Right lobe of liver (tissue), 6 donors: ENCODE measurements at regions not wholly inside any gene's neighbourhood (a gene's known extent, or its start where the extent isn't known, plus 50 kb on each side); places are given as distances from the start of the nearest gene placed in this dataset.

Experiments used
- ATAC-seq, 4 donors: fragments of 200-7000 bp; cut with Tn5 transposase; one replicate each; pipeline ENCODE4 v1.9.1; 2020; ENCODE audit warnings: mild to moderate bottlenecking in 4 of 4, moderate library complexity in 4 of 4
- DNase-seq, 3 donors: peaks; one replicate each; pipeline ENCODE4 v3.0.0-alpha.2; 2020
- H3K27ac ChIP-seq, 3 donors: fragments of 200-600 bp; one replicate each; pipeline ENCODE4 v1.8.0; 2022
- H3K27me3 ChIP-seq, 2 donors: fragments of 200-600 bp; one replicate each; pipeline ENCODE4 v1.8.0; 2022
- H3K36me3 ChIP-seq, 4 donors: fragments of 200-600 bp; sonication (generic) in 1 of 4; one replicate each; pipeline versions ENCODE4 v1.5.1 to v1.8.0; 2017 to 2022; ENCODE audit warnings: control low read depth in 1 of 4
- H3K4me1 ChIP-seq, 4 donors: fragments of 200-600 bp; sonication (generic) in 1 of 4; one replicate each; pipeline versions ENCODE4 v1.5.1 to v1.8.0; 2017 to 2022; ENCODE audit warnings: control low read depth in 1 of 4
- H3K4me3 ChIP-seq, 3 donors: fragments of 200-600 bp; one replicate each; pipeline ENCODE4 v1.8.0; 2022
- H3K9me3 ChIP-seq, 4 donors: fragments of 200-600 bp; sonication (generic) in 1 of 4; one replicate each; pipeline versions ENCODE4 v1.5.1 to v1.8.0; 2017 to 2022; ENCODE audit warnings: control low read depth in 1 of 4
- CTCF ChIP-seq, 4 donors: fragments of 200-600 bp in 3 of 4; fragments of 450-650 bp in 1 of 4; IDR thresholded peaks; one replicate each; pipeline versions ENCODE4 v1.5.1 to v1.8.0; 2016 to 2022; ENCODE audit warnings: antibody characterized with exemption in 4 of 4, mild to moderate bottlenecking in 2 of 4
- POLR2A ChIP-seq: fragments of 450-650 bp; IDR thresholded peaks from one replicate; pipeline ENCODE4 v1.6.1; 2017; ENCODE audit warnings: antibody characterized with exemption, mild to moderate bottlenecking
- WGBS: methylation state at CpG from one replicate; pipeline ENCODE4 v1.1.6; 2018; ENCODE audit warnings: low coverage, low lambda C conversion rate; ENCODE audit not compliant: insufficient coverage; ENCODE audit errors: missing lambda C conversion rate; 5-methylcytosine and 5-hydroxymethylcytosine counted together
- intact Hi-C, 2 donors: fragments of 100-400 bp; cut with DNase I; formaldehyde crosslinking; loops; one replicate each; pipeline versions ENCODE4 v1.11.2 to v1.14.1; 2022
- donor health status: DM: no; HTN: yes; CAD: no.
- donor health status: DM: no; HTN: no; CAD: no.
- donor health status: DM: no; HTN: no; CAD: no.
- donor health status: DM: no; HTN: yes; CAD: no.
- donor health status: DM: no; HTN: yes; CAD: no.

GRCh38 chr16:65867276-65867960 is 499.1 kb upstream of the CDH5 start:
- WGBS = 20% methylated on average over 1 of the region's 6 CpGs
- TF ChIP-seq CTCF (IDR thresholded peaks at IDR 0.05) (no peak), POLR2A (no peak)
- H3K9me3 ChIP-seq = peaks cover 0 to 4% (median 0%) of the 10 kb centered on the region in 4 donors
- H3K27me3 ChIP-seq = no peaks in the 10 kb centered on the region
- no peaks in the 10 kb centered on the region for H3K4me1 ChIP-seq
- DNase-seq (no peak), ATAC-seq (no peak)
- intact Hi-C loops = no loop called here
- H3K27ac ChIP-seq = no peak overlapping the region
- H3K36me3 ChIP-seq = no peaks in the 10 kb centered on the region
- H3K4me3 ChIP-seq = no peak overlapping the region

GRCh38 chr16:65863236-65863635 is 503.3 kb upstream of the CDH5 start:
- H3K27me3 ChIP-seq = no peaks in the 10 kb centered on the region
- no peak for DNase-seq

DNA sequence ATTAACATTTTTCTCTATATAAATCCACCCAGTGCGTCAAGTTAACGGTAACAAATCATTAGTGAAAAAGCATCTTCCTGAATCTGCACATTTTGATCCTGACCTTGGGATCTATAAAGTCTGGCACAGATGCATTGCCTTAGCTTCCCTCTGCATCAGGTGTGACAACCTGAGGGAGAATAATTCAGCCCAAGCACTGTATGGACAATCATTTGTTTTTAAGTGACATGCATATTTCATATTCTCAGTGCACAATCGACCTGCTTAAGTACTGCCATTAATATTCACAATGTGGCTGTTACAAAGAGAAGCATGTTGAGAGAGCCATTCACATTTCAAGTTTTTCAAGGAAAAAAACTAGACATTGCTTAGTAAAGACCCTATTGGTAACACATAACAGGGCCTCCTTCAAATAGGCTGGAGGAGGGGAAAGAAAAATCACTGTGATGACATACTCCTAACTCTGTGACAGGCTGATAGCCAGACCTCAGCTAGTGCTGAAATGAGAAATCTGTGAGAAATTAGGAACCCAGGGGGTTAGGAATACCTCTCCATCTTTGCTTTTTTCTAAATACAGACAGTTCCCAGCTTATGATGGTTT is 505.3 kb upstream of the CDH5 start:
- H3K27me3 ChIP-seq = no peaks in the 10 kb centered on the region
- TF ChIP-seq CTCF (IDR thresholded peaks at IDR 0.05) = no peak
- TF ChIP-seq POLR2A = no peak
- H3K9me3 ChIP-seq = peaks cover 0 to 4% (median 0%) of the 10 kb centered on the region in 4 donors
- no peaks in the 10 kb centered on the region for H3K4me1 ChIP-seq
- no peak overlapping the region for H3K27ac ChIP-seq
- H3K36me3 ChIP-seq = no peaks in the 10 kb centered on the region
- no peak overlapping the region for H3K4me3 ChIP-seq
- 60% methylated on average over 3 of the region's 3 CpGs for WGBS
- intact Hi-C loops = no loop called here
- DNase-seq (no peak), ATAC-seq (no peak)

More at GRCh38 chr16:65863236-65863635, 503.3 kb upstream of the CDH5 start:
- 69% methylated on average over 2 of the region's 2 CpGs for WGBS
- Histone ChIP-seq H3K36me3 (no peaks in the 10 kb centered on the region), H3K4me3 (no peak overlapping the region), H3K27ac (no peak overlapping the region), H3K4me1 (no peaks in the 10 kb centered on the region), H3K9me3 (peaks cover 0 to 4% (median 0%) of the 10 kb centered on the region in 4 donors)
- no peak for ATAC-seq
- TF ChIP-seq POLR2A (no peak), CTCF (IDR thresholded peaks at IDR 0.05) (no peak)
- intact Hi-C loops = no loop called here

DNA sequence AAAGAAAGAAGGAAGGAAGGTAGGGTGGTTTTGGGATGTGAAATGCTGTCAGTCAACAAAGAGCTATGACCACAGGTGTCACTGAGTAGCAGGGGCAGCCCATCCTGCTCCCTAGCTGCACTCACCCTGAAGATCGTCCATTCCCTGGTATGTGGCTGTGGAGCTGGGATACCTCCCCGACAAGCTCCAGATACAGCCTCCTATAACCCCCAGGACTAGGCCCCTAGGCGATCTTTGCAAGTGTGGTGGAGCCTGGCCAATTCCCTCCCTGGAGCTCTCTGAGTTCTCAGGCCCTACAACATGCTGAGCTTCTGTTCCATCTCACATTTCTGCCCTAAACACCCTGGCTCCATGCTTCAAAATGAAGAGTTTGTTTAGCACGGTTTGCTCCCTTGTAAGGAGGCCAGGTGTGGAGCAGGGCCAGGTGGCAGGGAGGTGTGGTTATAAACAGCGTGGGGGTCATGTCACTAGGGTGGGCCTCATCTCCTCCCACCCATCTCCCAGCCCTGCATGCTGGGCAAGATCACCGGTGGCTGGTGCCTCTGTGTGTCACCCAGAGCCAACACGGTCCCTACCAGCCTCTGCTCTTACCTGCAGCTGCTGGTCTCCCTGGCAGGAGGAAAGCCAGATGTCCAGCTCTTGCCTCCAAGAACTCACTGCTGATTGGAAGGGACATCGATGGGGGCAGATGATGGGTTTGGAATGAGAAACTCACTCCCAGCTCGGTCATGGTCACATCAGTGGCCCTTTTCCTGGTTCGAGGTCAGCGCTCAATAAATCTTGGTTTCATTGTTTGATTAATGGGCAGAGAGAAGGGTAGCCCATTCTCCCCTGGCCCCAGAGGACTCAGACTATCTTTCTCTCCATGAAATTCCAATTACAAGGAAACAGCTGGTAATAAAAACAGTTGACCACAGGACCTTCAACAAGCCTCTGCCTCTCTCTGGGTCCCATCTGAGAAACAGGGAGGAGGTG is 511.0 kb upstream of the CDH5 start:
- Histone ChIP-seq H3K36me3 (no peaks in the 10 kb centered on the region), H3K27me3 (no peaks in the 10 kb centered on the region), H3K4me3 (no peak overlapping the region), H3K4me1 (no peaks in the 10 kb centered on the region), H3K9me3 (no peaks in the 10 kb centered on the region), H3K27ac (no peak overlapping the region)
- TF ChIP-seq POLR2A (no peak), CTCF (IDR thresholded peaks at IDR 0.05) (no peak)
- intact Hi-C loops = no loop called here
- ATAC-seq (peak in 1 of 4 donors; percentile 16), DNase-seq (no peak)
- WGBS = 48% methylated on average over 6 of the region's 11 CpGs
